DOHH2 (cell line): ENCODE measurements at regions not wholly inside any gene's neighbourhood (a gene's known extent, or its start where the extent isn't known, plus 50 kb on each side); places are given as distances from the start of the nearest gene placed in this dataset.

Experiments
- H3F3A ChIP-seq: fragments of 200-600 bp; sonication (generic), shearing (Covaris generic); 2 replicates; pipeline ENCODE4 v1.6.0; 2016; ENCODE audit warnings: antibody characterized with exemption, mild to moderate bottlenecking; ENCODE audit not compliant: control insufficient read depth, insufficient read depth
- H3K27ac ChIP-seq: fragments of 200-600 bp; sonication (generic); 2 replicates; pipeline ENCODE4 v1.5.1; 2014; ENCODE audit warnings: low read depth, mild to moderate bottlenecking, low read length, moderate library complexity
- H3K27me3 ChIP-seq: fragments of 200-600 bp; sonication (generic); 2 replicates; pipeline ENCODE4 v1.6.1; 2014; ENCODE audit warnings: mild to moderate bottlenecking, low read length, mixed read lengths; ENCODE audit not compliant: control insufficient read depth
- H3K36me3 ChIP-seq: fragments of 200-600 bp; sonication (generic); 2 replicates; pipeline ENCODE4 v1.6.1; 2014; ENCODE audit warnings: mild to moderate bottlenecking, low read length, moderate library complexity, mixed read lengths; ENCODE audit not compliant: control insufficient read depth
- H3K4me1 ChIP-seq: fragments of 200-600 bp; sonication (generic); 2 replicates; pipeline ENCODE4 v1.6.1; 2014; ENCODE audit warnings: mild to moderate bottlenecking, low read length, mixed read lengths; ENCODE audit not compliant: control insufficient read depth
- H3K4me2 ChIP-seq: fragments of 200-600 bp; sonication (generic); 2 replicates; pipeline ENCODE4 v1.6.0; 2014; ENCODE audit warnings: mild to moderate bottlenecking, low read length, moderate library complexity
- H3K4me3 ChIP-seq: fragments of 200-600 bp; sonication (generic); 2 replicates; pipeline ENCODE4 v1.5.1; 2014; ENCODE audit warnings: mild to moderate bottlenecking, low read length, mixed read lengths
- H3K79me2 ChIP-seq: fragments of 200-600 bp; sonication (generic); 2 replicates; pipeline ENCODE4 v1.6.1; 2014; ENCODE audit warnings: mild to moderate bottlenecking, low read length, mixed read lengths; ENCODE audit not compliant: control insufficient read depth
- H3K9me2 ChIP-seq: fragments of 200-600 bp; sonication (generic); replicated peaks from 2 replicates; pipeline ENCODE4 v1.6.1; 2014; ENCODE audit warnings: mild to moderate bottlenecking, low read length, mixed read lengths; ENCODE audit not compliant: control insufficient read depth
- H3K9me3 ChIP-seq: fragments of 200-600 bp; sonication (generic); 2 replicates; pipeline ENCODE4 v1.6.1; 2014; ENCODE audit warnings: antibody characterized with exemption, low read length, mixed read lengths; ENCODE audit not compliant: control insufficient read depth, insufficient read depth
- H4K20me1 ChIP-seq: fragments of 200-600 bp; sonication (generic); 2 replicates; pipeline ENCODE4 v1.6.0; 2014; ENCODE audit warnings: low read depth, mild to moderate bottlenecking, antibody characterized with exemption, low read length, moderate library complexity; ENCODE audit not compliant: control insufficient read depth, insufficient read depth
- CTCF ChIP-seq: fragments of 200-600 bp; sonication (generic); IDR thresholded peaks from one replicate; pipeline ENCODE4 v1.5.1; 2014; ENCODE audit warnings: antibody characterized with exemption, mild to moderate bottlenecking, low read depth, low read length; ENCODE audit not compliant: poor library complexity, severe bottlenecking
- EZH2phosphoT487 ChIP-seq: fragments of 200-600 bp; sonication (generic); IDR thresholded peaks from 2 replicates; pipeline ENCODE4 v1.6.1; 2017; ENCODE audit warnings: borderline replicate concordance, mild to moderate bottlenecking, antibody characterized with exemption, low read length, moderate library complexity, mixed read lengths

- Histone ChIP-seq H4K20me1 (no peaks in the 10 kb centered on the region), H3K27ac (no peak overlapping the region), H3K36me3 (no peaks in the 10 kb centered on the region), H3K27me3 (no peaks in the 10 kb centered on the region), H3K4me2 (no peak overlapping the region), H3K9me3 (0 out of 2 replicates have a peak, but pooled peaks cover under 1% of the 10 kb centered on the region), H3K79me2 (no peaks in the 10 kb centered on the region), H3K4me3 (no peak overlapping the region), H3F3A (no peaks in the 10 kb centered on the region), H3K4me1 (no peaks in the 10 kb centered on the region), H3K9me2 (no peaks in the 10 kb centered on the region)
- no peak for TF ChIP-seq CTCF
- TF ChIP-seq EZH2phosphoT487 = no peak
Measured at GRCh38 chr6:8535519-8535918, 100.2 kb upstream of the SLC35B3 start.

GRCh38 chr6:8530785-8531435 lies 95.6 kb upstream of the SLC35B3 start:
- TF ChIP-seq EZH2phosphoT487 = no peak
- no peak for TF ChIP-seq CTCF
- Histone ChIP-seq H3K36me3 (no peaks in the 10 kb centered on the region), H3K4me1 (no peaks in the 10 kb centered on the region), H3F3A (no peaks in the 10 kb centered on the region), H3K79me2 (no peaks in the 10 kb centered on the region), H3K27ac (no peak overlapping the region), H3K9me2 (no peaks in the 10 kb centered on the region), H3K9me3 (no peaks in the 10 kb centered on the region), H4K20me1 (no peaks in the 10 kb centered on the region), H3K27me3 (no peaks in the 10 kb centered on the region), H3K4me2 (no peak overlapping the region), H3K4me3 (no peak overlapping the region)

- no peak overlapping the region for H3K4me3 ChIP-seq
- H3K9me2 ChIP-seq = no peaks in the 10 kb centered on the region
- TF ChIP-seq EZH2phosphoT487 = no peak
- TF ChIP-seq CTCF = no peak
- H3K36me3 ChIP-seq = no peaks in the 10 kb centered on the region
- no peaks in the 10 kb centered on the region for H4K20me1 ChIP-seq
- no peak overlapping the region for H3K27ac ChIP-seq
- H3K79me2 ChIP-seq = no peaks in the 10 kb centered on the region
- no peak overlapping the region for H3K4me2 ChIP-seq
- no peaks in the 10 kb centered on the region for H3K4me1 ChIP-seq
- no peaks in the 10 kb centered on the region for H3F3A ChIP-seq
- no peaks in the 10 kb centered on the region for H3K9me3 ChIP-seq
- no peaks in the 10 kb centered on the region for H3K27me3 ChIP-seq
Measured at GRCh38 chr6:8529250-8529649, 93.9 kb upstream of the SLC35B3 start.
